Ureter (tissue), 1 donor: ENCODE measurements at regions not wholly inside any gene's neighbourhood (a gene's known extent, or its start where the extent isn't known, plus 50 kb on each side); places are given as distances from the start of the nearest gene placed in this dataset.
"Not testable (repeated sequence)": the region's sequence is repeated elsewhere in the genome, so short reads cannot be mapped to it uniquely, and the experiment has no call there.

Source experiments
- DNase-seq: peaks from one replicate; pipeline ENCODE4 v3.0.0-alpha.2; 2020; ENCODE audit warnings: low spot score
- donor health status: DM: yes; HTN: yes; CAD: no.

DNA sequence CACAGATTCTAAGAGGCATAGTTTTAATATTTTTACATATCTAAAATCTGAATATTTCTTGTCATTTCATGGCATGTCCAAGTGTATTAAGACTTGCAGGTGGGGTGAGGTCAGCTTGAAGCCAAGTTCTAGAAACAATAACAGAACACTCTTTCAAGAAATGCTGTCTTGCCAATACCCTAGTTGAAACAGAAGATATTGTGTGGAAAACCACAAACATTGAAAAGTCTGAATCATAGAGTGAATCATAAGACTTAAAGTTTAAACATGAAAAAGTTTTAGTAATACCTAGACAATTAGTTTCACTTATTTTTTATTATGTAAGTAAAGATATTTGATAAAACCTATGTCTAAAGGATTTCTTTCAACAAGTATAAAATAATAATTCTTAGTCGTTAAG is 191.5 kb upstream of the CAND1 start:
- no peak for DNase-seq

- DNase-seq, result no peak
These were observed 190.2 kb upstream of the CAND1 start for GRCh38 chr12:67078957-67079356.

DNA sequence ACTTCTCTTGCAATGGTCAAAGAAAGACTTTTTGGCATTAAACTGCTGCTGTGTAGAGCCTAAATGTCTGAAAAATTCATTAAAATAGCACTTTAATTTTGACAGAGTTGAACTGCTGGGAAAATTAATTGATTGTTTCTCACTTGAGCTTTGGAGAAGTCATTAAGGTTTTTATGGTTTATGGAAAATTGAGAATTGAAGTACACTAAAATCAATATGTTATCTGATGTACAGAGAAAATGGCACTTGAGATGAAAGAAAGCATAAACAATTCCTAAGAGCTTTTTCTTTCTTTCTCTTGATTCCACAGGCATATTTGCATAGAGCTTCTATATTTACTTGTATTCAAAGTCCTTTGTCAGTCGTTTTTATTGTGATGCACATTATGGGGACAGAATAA is 188.5 kb upstream of the CAND1 start:
- DNase-seq, result no peak

GRCh38 chr12:67082221-67082620 is 186.9 kb upstream of the CAND1 start:
- DNase-seq, result no peak

GRCh38 chr12:67085699-67086098 is 183.5 kb upstream of the CAND1 start:
- DNase-seq, result no peak

DNA sequence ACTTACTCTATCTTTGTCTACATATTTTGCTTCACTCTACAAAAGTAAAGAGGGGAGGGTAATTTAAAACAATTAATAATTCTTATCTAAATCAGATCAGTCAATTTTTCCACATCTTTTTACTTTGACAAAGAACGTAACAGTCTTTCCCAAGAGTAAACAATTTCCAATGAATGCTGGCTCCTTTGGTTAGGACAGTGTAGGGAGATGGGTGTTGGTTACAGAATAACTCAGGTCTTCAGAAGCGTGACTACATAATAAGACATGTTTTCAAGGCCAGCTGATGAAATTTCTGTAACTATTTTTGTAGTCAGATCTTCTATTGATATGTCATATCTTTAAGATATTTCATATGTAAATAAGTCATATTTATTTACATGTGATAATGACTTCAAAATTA is 183.0 kb upstream of the CAND1 start:
- DNase-seq, result no peak

- DNase-seq, result no peak
These were observed 180.6 kb upstream of the CAND1 start for GRCh38 chr12:67088401-67089118.

- no peak for DNase-seq
These were observed 178.0 kb upstream of the CAND1 start for GRCh38 chr12:67091204-67091603.

GRCh38 chr12:67091678-67092077 is 177.5 kb upstream of the CAND1 start:
- no peak for DNase-seq

- not testable (repeated sequence) for DNase-seq
These were observed 176.2 kb upstream of the CAND1 start for GRCh38 chr12:67092934-67093333.

DNA sequence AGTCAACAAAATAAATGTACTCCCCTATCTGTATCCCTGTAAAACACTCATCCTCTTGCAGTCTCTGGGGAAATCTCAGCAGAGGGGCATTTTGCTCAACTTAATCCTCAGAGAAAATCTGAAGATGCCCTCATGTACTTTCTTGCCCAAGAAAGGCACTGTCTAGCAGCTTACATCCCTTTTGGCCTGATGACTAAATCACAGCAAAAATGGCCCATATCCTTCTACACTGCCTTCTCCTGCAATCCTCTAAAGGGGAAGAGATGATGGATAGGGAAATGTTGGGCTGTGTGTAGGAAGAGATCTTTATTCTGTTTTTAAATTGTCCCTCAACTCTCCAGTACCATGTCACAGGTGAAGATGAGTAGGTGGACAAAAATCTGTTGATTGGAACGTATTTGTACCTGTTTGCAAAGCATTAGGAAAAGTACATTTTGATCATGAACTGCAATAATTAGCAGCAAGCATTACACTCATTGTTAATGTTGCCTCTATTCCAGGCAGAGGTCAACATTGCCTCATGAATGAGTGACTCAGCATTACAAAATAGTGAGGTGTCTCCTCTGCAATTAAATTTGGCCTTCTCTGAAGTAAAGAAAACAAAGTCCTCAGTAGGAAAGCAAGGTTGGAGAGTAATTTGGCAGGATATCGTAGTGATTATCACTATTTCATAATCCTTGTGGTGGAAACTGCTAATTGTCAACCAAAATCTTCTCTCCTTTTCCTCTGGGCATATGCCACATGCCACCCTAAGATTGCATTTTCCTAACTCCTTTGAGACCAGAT is 172.4 kb upstream of the CAND1 start:
- DNase-seq, result no peak

- DNase-seq, result no peak
These were observed 169.3 kb upstream of the CAND1 start for GRCh38 chr12:67099858-67100257.

DNA sequence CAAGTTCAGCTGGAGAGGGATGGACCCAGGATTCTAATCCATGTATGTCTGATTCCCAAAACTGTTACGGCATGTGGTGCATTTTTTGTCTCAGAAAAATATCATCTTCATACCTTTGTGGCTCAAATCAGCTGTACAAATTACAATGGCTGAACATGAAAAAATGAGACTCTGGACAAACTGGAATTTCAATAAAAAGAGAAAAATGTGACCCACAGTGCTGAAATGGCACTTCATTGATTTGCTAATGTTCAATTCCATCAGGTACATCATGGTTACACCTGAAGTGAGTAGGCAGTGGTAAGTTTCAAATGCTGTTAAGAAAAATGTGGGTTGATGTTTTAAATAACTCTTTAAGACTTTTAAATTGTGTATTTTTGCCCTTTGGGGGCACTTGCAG is 165.6 kb upstream of the CAND1 start:
- no peak for DNase-seq

- DNase-seq, result no peak
These were observed 161.9 kb upstream of the CAND1 start for GRCh38 chr12:67107235-67107634.

DNA sequence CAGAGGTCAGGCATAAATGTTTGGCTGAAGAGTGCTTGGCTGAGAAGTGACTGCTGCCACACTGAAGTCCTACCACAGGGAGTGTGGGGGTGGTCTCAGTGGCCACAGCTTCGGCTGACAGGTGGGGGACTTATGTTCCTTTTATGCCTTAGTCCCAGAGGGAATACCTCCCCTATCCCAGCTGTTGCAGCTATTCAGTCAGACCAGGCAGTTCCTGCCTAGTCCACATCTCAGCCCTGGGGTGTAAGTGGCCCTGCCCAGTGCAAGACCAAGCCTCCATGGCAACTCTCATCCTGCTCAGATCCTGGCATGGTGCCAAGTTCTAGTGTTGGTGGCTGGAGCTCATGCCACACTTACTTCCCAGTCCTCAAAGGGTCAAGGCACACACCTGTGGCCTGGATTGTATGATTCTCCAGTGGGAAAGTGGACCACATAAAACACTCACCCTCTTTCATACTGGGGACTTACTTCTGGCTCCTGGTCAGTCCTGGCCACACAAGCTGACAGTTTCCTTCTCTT is 161.3 kb upstream of the CAND1 start:
- no peak for DNase-seq

DNA sequence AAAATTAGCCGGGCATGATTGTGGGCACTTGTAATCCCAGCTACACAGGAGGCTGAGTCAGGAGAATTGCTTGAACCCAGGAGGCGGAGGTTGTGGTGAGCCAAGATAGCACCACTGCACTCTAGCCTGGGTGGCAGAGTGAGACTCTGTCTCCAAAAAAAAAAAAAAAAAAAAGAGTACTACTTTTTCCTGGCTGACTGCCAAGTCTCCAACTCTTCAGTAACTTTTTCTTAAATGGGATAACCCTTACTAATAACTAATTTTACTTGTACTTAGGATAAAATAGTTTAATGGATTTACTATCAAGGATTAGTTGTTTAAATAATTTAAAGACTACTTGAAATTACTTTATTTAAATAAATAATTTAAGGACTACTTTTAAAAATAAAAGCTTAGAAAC is 158.8 kb upstream of the CAND1 start:
- DNase-seq, result not testable (repeated sequence)

GRCh38 chr12:67111182-67111581 is 158.0 kb upstream of the CAND1 start:
- DNase-seq, result peak; percentile 62

- DNase-seq, result no peak
These were observed 156.6 kb upstream of the CAND1 start for GRCh38 chr12:67112586-67112985.

GRCh38 chr12:67116134-67116533 is 153.0 kb upstream of the CAND1 start:
- no peak for DNase-seq

- no peak for DNase-seq
These were observed 146.6 kb upstream of the CAND1 start for GRCh38 chr12:67122584-67122983.

DNA sequence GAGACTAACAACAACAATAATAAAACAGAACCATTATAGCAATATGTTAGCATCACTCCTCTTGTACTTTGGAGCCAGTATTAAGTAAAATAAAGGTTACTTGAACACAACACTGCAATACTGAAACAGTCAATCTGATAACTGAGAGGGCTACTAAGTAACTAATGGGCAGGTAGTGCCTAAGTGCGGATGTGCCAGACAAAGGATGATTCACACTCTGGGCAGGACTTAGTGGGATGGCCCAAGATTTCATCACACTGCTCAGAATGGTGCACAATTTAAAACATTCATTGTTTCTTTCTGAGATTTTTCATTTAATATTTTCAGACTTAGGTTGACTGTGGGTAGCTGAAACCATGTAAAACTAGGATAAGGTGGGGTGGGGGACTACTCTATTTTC is 131.9 kb upstream of the CAND1 start:
- DNase-seq, result no peak

DNA sequence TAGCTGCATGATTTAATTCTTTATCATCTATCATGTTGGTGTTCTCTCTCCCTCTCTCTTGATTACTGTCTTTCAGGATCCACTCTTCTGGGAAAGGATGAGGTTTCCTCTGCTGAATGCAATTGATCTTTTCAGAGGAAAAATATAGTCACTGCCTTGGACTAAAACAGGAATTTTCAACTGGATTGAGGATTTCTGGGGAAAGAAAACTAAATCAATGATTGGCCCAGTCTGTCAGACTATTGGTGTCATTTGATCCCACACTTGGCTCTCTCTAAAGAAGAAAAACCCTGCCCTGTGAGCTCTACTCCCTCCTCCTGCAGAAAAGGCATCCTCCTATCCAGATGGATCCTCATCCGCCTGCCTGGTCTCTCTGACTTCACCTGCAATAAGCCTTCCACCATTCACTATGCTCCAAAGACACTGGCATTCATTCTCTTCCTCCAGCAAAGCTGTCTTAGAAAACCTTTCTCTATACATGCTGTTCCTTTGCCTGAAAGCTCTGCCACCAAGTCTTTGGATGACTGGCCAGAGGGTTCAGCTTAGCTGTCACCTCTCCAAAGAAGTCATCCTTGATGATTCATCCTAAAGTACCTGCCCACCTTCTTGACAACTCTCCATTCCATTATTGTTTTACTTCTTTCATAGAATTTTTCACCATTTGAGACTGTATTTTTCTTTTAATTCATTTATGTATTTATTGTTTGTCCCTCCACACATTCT is 127.7 kb upstream of the CAND1 start:
- DNase-seq, result no peak

GRCh38 chr12:67145692-67146091 is 123.5 kb upstream of the CAND1 start:
- DNase-seq, result no peak
